ENCODE measurements at regions not wholly inside any gene's neighbourhood (a gene's known extent, or its start where the extent isn't known, plus 50 kb on each side); places are given as distances from the start of the nearest gene placed in this dataset.

DNA sequence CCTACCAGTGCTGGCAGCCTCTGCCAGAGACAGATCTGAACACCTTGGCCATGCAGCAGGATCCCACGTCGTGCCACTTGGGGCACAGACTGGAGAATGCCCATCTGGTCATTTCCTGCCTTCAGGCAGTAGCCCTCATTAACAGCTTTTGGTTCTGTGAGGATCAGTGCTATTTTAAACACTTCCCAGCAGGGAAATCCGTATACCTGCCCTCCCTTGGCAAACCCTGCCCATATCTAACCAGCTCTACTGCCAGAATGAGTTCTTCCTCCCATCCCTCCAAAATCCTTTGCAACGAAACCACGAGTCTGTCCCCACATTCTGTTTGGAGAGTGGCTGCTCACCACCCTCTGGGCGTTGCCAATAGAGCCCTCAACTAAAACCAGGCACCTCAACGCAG is 245.7 kb downstream of the ENGASE start:
- TF ChIP-seq, protein P1, sequence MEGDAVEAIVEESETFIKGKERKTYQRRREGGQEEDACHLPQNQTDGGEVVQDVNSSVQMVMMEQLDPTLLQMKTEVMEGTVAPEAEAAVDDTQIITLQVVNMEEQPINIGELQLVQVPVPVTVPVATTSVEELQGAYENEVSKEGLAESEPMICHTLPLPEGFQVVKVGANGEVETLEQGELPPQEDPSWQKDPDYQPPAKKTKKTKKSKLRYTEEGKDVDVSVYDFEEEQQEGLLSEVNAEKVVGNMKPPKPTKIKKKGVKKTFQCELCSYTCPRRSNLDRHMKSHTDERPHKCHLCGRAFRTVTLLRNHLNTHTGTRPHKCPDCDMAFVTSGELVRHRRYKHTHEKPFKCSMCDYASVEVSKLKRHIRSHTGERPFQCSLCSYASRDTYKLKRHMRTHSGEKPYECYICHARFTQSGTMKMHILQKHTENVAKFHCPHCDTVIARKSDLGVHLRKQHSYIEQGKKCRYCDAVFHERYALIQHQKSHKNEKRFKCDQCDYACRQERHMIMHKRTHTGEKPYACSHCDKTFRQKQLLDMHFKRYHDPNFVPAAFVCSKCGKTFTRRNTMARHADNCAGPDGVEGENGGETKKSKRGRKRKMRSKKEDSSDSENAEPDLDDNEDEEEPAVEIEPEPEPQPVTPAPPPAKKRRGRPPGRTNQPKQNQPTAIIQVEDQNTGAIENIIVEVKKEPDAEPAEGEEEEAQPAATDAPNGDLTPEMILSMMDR (IDR thresholded peaks at IDR 0.05), result no peak
- no peak for TF ChIP-seq POLR2A (IDR thresholded peaks at IDR 0.05)
